Lower lobe of right lung (tissue), 2 donors: ENCODE measurements at regions not wholly inside any gene's neighbourhood (a gene's known extent, or its start where the extent isn't known, plus 50 kb on each side); places are given as distances from the start of the nearest gene placed in this dataset.

Source experiments
- ATAC-seq, 2 donors: fragments of 200-7000 bp; cut with Tn5 transposase; one replicate each; pipeline ENCODE4 v1.9.1; 2020 to 2022; ENCODE audit warnings: mild to moderate bottlenecking in 2 of 2, moderate library complexity in 2 of 2
- DNase-seq: peaks from one replicate; pipeline ENCODE4 v3.0.0-alpha.2; 2020
- H3K27ac ChIP-seq: fragments of 200-600 bp; one replicate; pipeline ENCODE4 v1.8.0; 2022
- H3K27me3 ChIP-seq: fragments of 200-600 bp; one replicate; pipeline ENCODE4 v1.8.0; 2022; ENCODE audit warnings: low read depth
- H3K36me3 ChIP-seq: fragments of 200-600 bp; one replicate; pipeline ENCODE4 v1.8.0; 2022; ENCODE audit warnings: mild to moderate bottlenecking
- H3K4me1 ChIP-seq: fragments of 200-600 bp; one replicate; pipeline ENCODE4 v1.8.0; 2022
- H3K4me3 ChIP-seq: fragments of 200-600 bp; one replicate; pipeline ENCODE4 v1.8.0; 2022; ENCODE audit warnings: mild to moderate bottlenecking
- H3K9me3 ChIP-seq: fragments of 200-600 bp; one replicate; pipeline ENCODE4 v1.8.0; 2022
- intact Hi-C: fragments of 100-400 bp; cut with DNase I; formaldehyde crosslinking; loops from one replicate; pipeline ENCODE4 v1.11.0; 2022
- TF ChIP-seq, protein P1 (sequence below): fragments of 200-600 bp; IDR thresholded peaks from one replicate; pipeline ENCODE4 v1.8.0; 2022; ENCODE audit warnings: antibody characterized with exemption, mild to moderate bottlenecking
- donor health status: DM: no; HTN: yes; CAD: no; lungs with severe emphysema.

DNA sequence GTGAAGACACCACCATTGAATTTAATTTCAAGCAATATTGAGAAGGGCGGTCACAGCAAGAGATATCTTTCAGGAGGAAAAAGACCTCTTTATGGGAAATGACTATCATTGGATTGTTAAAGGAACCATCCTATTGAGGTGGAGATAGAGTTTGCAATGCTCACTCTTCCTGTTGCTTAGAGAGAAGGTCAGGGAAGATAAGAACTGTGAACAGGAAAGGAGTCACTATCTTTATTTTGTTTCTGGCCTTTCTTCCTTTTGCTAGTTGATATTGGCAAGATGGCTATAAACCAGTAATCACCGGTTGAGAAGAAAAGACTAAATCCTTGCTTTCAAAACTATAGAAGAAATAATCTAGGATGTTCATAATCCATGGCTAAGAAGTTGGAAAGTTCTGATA, 112.1 kb upstream of the TMEM108 start:
- Histone ChIP-seq H3K4me3 (no peak overlapping the region), H3K27me3 (no peaks in the 10 kb centered on the region), H3K9me3 (no peaks in the 10 kb centered on the region), H3K27ac (no peak overlapping the region), H3K4me1 (no peaks in the 10 kb centered on the region), H3K36me3 (no peaks in the 10 kb centered on the region)
- ATAC-seq (no peak), DNase-seq (no peak)
- intact Hi-C loops, result no loop called here
- TF ChIP-seq, protein P1, sequence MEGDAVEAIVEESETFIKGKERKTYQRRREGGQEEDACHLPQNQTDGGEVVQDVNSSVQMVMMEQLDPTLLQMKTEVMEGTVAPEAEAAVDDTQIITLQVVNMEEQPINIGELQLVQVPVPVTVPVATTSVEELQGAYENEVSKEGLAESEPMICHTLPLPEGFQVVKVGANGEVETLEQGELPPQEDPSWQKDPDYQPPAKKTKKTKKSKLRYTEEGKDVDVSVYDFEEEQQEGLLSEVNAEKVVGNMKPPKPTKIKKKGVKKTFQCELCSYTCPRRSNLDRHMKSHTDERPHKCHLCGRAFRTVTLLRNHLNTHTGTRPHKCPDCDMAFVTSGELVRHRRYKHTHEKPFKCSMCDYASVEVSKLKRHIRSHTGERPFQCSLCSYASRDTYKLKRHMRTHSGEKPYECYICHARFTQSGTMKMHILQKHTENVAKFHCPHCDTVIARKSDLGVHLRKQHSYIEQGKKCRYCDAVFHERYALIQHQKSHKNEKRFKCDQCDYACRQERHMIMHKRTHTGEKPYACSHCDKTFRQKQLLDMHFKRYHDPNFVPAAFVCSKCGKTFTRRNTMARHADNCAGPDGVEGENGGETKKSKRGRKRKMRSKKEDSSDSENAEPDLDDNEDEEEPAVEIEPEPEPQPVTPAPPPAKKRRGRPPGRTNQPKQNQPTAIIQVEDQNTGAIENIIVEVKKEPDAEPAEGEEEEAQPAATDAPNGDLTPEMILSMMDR, result no peak

DNA sequence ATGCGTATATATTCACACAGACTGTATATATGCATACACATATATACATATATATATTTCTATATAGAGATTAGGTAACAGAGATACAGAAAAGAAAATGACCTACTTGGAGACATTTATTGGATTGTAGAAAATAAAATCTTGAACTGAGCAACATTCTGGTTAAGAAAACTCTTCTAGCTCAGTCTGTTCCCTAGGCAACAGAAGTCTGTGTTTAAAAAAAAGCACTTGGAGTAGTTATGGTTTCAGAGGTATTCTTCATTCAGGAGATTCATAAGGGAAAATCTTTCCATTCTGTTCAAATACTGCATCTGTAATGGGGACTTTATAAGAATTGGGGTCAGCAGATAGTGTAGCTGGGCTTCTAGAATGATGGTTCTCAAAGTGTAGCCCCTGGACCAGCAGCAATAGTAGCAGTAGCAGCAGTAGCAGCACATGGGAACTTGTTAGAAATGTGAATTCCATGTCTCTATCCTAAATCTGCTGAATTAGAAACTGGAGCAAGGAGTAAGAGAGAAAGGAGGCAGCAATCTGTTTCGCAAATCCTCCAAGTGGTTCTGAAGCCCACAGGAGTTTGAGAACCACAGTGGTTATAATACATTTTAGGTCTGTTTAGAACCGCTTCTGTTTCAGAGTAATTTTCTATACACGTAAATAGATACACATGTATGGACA, 112.8 kb upstream of the TMEM108 start:
- no peak overlapping the region for H3K27ac ChIP-seq
- DNase-seq (no peak), ATAC-seq (no peak)
- intact Hi-C loops, result no loop called here
- no peaks in the 10 kb centered on the region for H3K4me1 ChIP-seq
- H3K4me3 ChIP-seq, result no peak overlapping the region
- TF ChIP-seq, protein P1, result no peak
- H3K36me3 ChIP-seq, result no peaks in the 10 kb centered on the region
- H3K9me3 ChIP-seq, result no peaks in the 10 kb centered on the region
- H3K27me3 ChIP-seq, result no peaks in the 10 kb centered on the region

GRCh38 chr3:132916096-132916495, 122.1 kb upstream of the TMEM108 start:
- intact Hi-C loops, result no loop called here
- no peak for DNase-seq
- no peaks in the 10 kb centered on the region for H3K9me3 ChIP-seq
- ATAC-seq, result no peak
- H3K36me3 ChIP-seq, result no peaks in the 10 kb centered on the region
- TF ChIP-seq, protein P1, result no peak
- no peaks in the 10 kb centered on the region for H3K4me1 ChIP-seq
- H3K27me3 ChIP-seq, result no peaks in the 10 kb centered on the region
- no peak overlapping the region for H3K27ac ChIP-seq
- no peak overlapping the region for H3K4me3 ChIP-seq

- Histone ChIP-seq H3K27me3 (no peaks in the 10 kb centered on the region), H3K27ac (no peak overlapping the region), H3K4me1 (no peaks in the 10 kb centered on the region), H3K9me3 (no peaks in the 10 kb centered on the region), H3K4me3 (no peak overlapping the region), H3K36me3 (no peaks in the 10 kb centered on the region)
- DNase-seq (no peak), ATAC-seq (no peak)
- TF ChIP-seq, protein P1, result no peak
- intact Hi-C loops, result no loop called here
Measured at GRCh38 chr3:132912416-132912753, 125.8 kb upstream of the TMEM108 start.

GRCh38 chr3:132911741-132912415, 126.3 kb upstream of the TMEM108 start:
- Histone ChIP-seq H3K27ac (no peak overlapping the region), H3K9me3 (no peaks in the 10 kb centered on the region), H3K27me3 (no peaks in the 10 kb centered on the region), H3K4me1 (no peaks in the 10 kb centered on the region), H3K4me3 (no peak overlapping the region), H3K36me3 (no peaks in the 10 kb centered on the region)
- DNase-seq, result no peak
- ATAC-seq, result no peak
- intact Hi-C loops, result no loop called here
- TF ChIP-seq, protein P1, result no peak
